Kasumi-1 (cell line): ENCODE measurements at regions not wholly inside any gene's neighbourhood (a gene's known extent, or its start where the extent isn't known, plus 50 kb on each side); places are given as distances from the start of the nearest gene placed in this dataset.

Experiments used
- DNase-seq, 2 experiments: peaks; one replicate each; lab custom pipeline; 2025; lab: John Stamatoyannopoulos, UW

GRCh38 chr9:7239708-7240107, 481.9 kb downstream of the KDM4C start:
- DNase-seq = no peak

GRCh38 chr9:7238247-7238637, 480.5 kb downstream of the KDM4C start:
- DNase-seq = no peak

- DNase-seq = no peak
Observed at GRCh38 chr9:7237473-7238246, 479.9 kb downstream of the KDM4C start.

- no peak for DNase-seq
Observed at GRCh38 chr9:7236186-7236585, 478.4 kb downstream of the KDM4C start.

- peak; percentile 0 to 33 for DNase-seq
Observed at GRCh38 chr9:7234144-7234543, 476.4 kb downstream of the KDM4C start.

GRCh38 chr9:7229571-7229970, 471.8 kb downstream of the KDM4C start:
- no peak for DNase-seq

- no peak for DNase-seq
Observed at GRCh38 chr9:7228726-7229125, 471.0 kb downstream of the KDM4C start.

GRCh38 chr9:7227951-7228350, 470.2 kb downstream of the KDM4C start:
- DNase-seq = no peak

GRCh38 chr9:7226007-7226640, 468.4 kb downstream of the KDM4C start:
- DNase-seq = no peak
